ENCODE measurements at regions not wholly inside any gene's neighbourhood (a gene's known extent, or its start where the extent isn't known, plus 50 kb on each side); places are given as distances from the start of the nearest gene placed in this dataset.

DNA sequence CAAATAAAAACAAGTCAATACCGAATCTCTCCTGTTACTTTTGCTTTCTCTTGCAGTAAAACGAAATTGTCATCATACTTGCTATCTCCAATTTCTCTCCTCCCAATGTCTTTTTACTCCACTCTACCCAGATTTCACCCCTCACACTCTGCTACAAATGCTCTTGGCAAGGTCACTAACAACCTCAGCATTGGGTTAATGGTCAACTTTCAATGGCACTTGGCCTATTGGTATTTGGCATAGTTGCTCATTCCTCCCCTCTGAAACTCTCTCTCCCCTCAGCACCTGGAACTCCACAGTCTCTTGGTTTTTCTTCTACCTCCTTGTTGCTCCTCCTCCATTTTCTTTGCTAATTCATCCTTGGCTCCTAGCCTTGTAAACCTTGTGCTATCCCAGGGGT is 367.3 kb downstream of the PTPRU start:
- H3K36me3 ChIP-seq (ENCODE audit: insufficient read depth, low read length), result no peaks in the 10 kb centered on the region
- H3K79me2 ChIP-seq (ENCODE audit: control insufficient read depth, insufficient read depth, low read length, unreplicated experiment), result no peaks in the 10 kb centered on the region
- H3K27ac ChIP-seq (ENCODE audit: low read depth, low read length), result no peak overlapping the region
- H3K4me3 ChIP-seq (ENCODE audit: low read depth, low read length), result no peak overlapping the region
- H2AFZ ChIP-seq (ENCODE audit: low read length, unreplicated experiment), result no peak overlapping the region
- H3K4me1 ChIP-seq (ENCODE audit: control insufficient read depth, insufficient read depth, low read length, unreplicated experiment), result no peaks in the 10 kb centered on the region
- no peaks in the 10 kb centered on the region for H3K27me3 ChIP-seq (ENCODE audit: insufficient read depth, low read length)

DNA sequence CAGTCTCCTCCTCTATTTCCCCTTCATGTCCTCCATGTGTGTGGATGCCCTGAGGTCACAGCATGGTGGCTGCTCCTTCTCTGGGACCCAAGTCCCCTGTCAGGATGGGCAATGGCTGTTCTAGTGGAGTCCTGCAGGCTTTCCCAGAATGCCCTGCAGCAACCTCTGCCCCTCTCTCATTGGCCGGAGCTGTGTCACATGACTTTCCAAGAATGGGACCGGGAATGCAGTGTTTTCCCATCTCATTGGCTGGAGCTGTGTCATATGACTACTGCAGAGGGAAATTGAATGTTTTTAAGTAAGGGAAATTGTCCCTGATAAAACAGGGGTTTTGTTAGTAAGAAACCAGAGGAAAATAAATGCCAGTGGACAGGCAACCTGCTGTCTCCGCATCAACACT is 365.9 kb downstream of the PTPRU start:
- Histone ChIP-seq H3K27me3 (ENCODE audit: insufficient read depth, low read length) (no peaks in the 10 kb centered on the region), H3K4me1 (ENCODE audit: control insufficient read depth, insufficient read depth, low read length, unreplicated experiment) (no peaks in the 10 kb centered on the region), H2AFZ (ENCODE audit: low read length, unreplicated experiment) (no peak overlapping the region), H3K4me3 (ENCODE audit: low read depth, low read length) (no peak overlapping the region), H3K27ac (ENCODE audit: low read depth, low read length) (no peak overlapping the region), H3K79me2 (ENCODE audit: control insufficient read depth, insufficient read depth, low read length, unreplicated experiment) (no peaks in the 10 kb centered on the region), H3K36me3 (ENCODE audit: insufficient read depth, low read length) (no peaks in the 10 kb centered on the region)

DNA sequence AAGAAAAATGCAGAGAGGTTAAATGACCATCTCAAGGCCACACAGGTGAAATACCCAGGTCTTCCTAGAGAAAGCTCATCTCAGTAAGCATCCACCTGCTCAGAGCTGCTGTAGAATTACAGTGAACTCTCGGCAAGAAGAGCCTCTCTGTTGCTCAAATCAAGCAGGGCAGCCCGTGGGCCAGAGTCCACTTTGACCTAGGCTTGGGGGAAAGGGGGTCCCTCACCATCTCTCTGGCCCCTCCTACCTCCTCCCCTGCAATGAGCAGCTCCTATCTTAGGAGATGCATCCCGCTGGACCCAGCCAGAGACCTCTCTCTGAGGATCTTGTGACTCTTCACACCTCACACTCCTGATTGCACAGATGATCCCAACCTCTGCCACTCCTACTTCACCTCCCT is 364.7 kb downstream of the PTPRU start:
- no peak overlapping the region for H3K4me3 ChIP-seq (ENCODE audit: low read depth, low read length)
- H3K27me3 ChIP-seq (ENCODE audit: insufficient read depth, low read length), result no peaks in the 10 kb centered on the region
- H3K36me3 ChIP-seq (ENCODE audit: insufficient read depth, low read length), result no peaks in the 10 kb centered on the region
- no peak overlapping the region for H2AFZ ChIP-seq (ENCODE audit: low read length, unreplicated experiment)
- no peaks in the 10 kb centered on the region for H3K4me1 ChIP-seq (ENCODE audit: control insufficient read depth, insufficient read depth, low read length, unreplicated experiment)
- H3K27ac ChIP-seq (ENCODE audit: low read depth, low read length), result no peak overlapping the region
- no peaks in the 10 kb centered on the region for H3K79me2 ChIP-seq (ENCODE audit: control insufficient read depth, insufficient read depth, low read length, unreplicated experiment)

DNA sequence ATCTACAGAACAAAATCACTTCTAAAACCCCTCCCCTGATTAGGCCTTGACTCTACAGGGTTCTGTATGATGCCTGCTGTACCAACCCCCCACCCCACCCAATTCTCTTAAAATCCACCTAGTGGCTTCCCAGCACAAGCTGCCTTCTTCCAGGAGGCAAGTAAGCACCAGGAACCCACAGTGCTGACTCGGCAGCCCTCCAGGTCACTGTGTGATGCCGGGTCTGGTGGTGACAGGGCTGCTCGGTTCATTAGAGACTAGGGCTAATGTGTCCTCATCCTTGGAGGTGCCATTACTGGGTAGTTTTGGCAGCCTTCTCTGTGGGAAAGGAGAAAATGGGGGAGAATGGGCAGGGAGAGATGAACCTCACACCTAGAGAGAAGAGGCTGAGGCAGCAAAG is 363.5 kb downstream of the PTPRU start:
- H3K4me3 ChIP-seq (ENCODE audit: low read depth, low read length), result no peak overlapping the region
- H3K27me3 ChIP-seq (ENCODE audit: insufficient read depth, low read length), result no peaks in the 10 kb centered on the region
- H3K36me3 ChIP-seq (ENCODE audit: insufficient read depth, low read length), result no peaks in the 10 kb centered on the region
- no peaks in the 10 kb centered on the region for H3K79me2 ChIP-seq (ENCODE audit: control insufficient read depth, insufficient read depth, low read length, unreplicated experiment)
- H2AFZ ChIP-seq (ENCODE audit: low read length, unreplicated experiment), result no peak overlapping the region
- H3K4me1 ChIP-seq (ENCODE audit: control insufficient read depth, insufficient read depth, low read length, unreplicated experiment), result no peaks in the 10 kb centered on the region
- no peak overlapping the region for H3K27ac ChIP-seq (ENCODE audit: low read depth, low read length)

DNA sequence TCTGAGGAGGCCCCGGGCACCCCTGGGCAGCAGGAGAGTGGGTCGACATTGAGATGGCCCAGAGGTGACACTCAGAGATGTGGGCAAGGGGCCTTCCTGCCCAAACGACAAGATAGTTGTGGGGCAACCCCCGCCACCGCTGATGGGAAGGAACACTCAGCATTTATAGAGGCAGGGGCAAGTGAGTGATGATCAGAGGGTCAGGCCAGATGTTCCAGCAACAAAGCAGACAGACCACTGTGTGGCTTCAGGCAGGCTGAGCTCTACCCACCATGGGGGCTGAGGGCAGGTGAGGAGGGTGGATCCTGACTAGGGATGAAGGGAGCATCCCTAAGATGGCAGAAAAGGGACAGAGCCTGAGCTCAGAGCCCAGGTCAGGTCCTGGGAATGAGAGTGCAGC is 362.7 kb downstream of the PTPRU start:
- H3K4me3 ChIP-seq (ENCODE audit: low read depth, low read length), result no peak overlapping the region
- H3K36me3 ChIP-seq (ENCODE audit: insufficient read depth, low read length), result no peaks in the 10 kb centered on the region
- no peak overlapping the region for H3K27ac ChIP-seq (ENCODE audit: low read depth, low read length)
- no peak overlapping the region for H2AFZ ChIP-seq (ENCODE audit: low read length, unreplicated experiment)
- H3K27me3 ChIP-seq (ENCODE audit: insufficient read depth, low read length), result no peaks in the 10 kb centered on the region
- no peaks in the 10 kb centered on the region for H3K4me1 ChIP-seq (ENCODE audit: control insufficient read depth, insufficient read depth, low read length, unreplicated experiment)
- H3K79me2 ChIP-seq (ENCODE audit: control insufficient read depth, insufficient read depth, low read length, unreplicated experiment), result no peaks in the 10 kb centered on the region

DNA sequence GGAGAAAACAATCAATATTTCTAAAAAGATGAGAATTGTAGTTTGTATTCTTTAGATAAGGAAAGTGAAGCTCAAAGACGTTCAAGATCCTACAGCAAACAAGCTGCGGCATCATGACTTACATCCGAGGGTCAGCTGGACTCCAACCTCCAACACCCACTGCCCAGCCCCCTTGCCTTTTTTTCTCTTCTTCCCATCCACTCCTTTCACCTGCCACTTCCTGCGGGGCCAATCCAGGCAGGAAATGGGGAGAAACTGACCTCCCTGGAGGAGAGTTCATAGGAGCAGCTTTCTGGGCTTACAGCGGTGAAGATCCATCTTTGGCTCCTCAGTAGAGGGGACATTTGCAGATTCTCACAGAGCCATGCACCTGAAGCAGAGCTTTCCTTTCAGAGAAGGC is 361.5 kb downstream of the PTPRU start:
- H3K27me3 ChIP-seq (ENCODE audit: insufficient read depth, low read length), result no peaks in the 10 kb centered on the region
- no peak overlapping the region for H2AFZ ChIP-seq (ENCODE audit: low read length, unreplicated experiment)
- H3K4me1 ChIP-seq (ENCODE audit: control insufficient read depth, insufficient read depth, low read length, unreplicated experiment), result no peaks in the 10 kb centered on the region
- H3K27ac ChIP-seq (ENCODE audit: low read depth, low read length), result no peak overlapping the region
- H3K79me2 ChIP-seq (ENCODE audit: control insufficient read depth, insufficient read depth, low read length, unreplicated experiment), result no peaks in the 10 kb centered on the region
- no peak overlapping the region for H3K4me3 ChIP-seq (ENCODE audit: low read depth, low read length)
- no peaks in the 10 kb centered on the region for H3K36me3 ChIP-seq (ENCODE audit: insufficient read depth, low read length)

DNA sequence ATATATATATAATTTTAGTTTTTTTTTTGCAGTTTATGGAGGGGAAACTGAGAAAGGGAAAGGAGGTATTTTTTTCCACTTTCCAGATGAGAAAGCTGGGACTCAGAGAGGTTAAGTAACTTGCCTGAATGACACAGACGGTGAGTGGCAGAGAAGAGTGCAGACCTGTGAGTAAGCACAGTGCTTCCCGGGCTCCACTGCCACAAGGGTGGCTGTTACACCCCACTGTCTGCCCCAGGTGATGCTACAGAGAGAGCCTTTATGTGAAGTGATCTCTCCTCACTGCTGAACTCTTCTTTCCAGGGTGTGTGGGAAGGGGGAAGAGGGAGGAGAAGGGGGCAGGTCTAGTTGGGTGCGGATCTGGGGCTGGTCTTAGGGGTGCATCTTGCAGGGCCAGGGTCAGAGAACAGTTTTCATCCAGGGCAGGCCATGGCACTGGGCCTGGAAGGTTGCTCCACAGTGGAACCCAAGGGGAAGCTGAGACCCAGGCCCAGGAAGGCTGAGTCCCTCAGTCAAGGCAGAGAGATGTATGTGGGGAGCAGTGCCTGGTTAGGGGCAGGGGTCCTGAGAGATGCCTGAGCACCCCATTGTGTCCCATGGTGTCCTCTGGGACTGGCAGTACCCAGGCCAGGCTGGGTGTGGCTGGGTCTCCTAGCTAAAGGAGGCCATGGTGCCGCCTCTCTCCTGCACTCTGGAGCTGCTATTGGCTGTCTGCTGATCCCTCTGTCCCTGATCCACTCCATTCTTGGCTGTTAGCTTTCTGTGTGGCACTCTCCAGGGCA is 357.5 kb downstream of the PTPRU start:
- H3K36me3 ChIP-seq (ENCODE audit: insufficient read depth, low read length), result no peaks in the 10 kb centered on the region
- H2AFZ ChIP-seq (ENCODE audit: low read length, unreplicated experiment), result no peak overlapping the region
- no peaks in the 10 kb centered on the region for H3K27me3 ChIP-seq (ENCODE audit: insufficient read depth, low read length)
- no peaks in the 10 kb centered on the region for H3K4me1 ChIP-seq (ENCODE audit: control insufficient read depth, insufficient read depth, low read length, unreplicated experiment)
- H3K27ac ChIP-seq (ENCODE audit: low read depth, low read length), result no peak overlapping the region
- no peaks in the 10 kb centered on the region for H3K79me2 ChIP-seq (ENCODE audit: control insufficient read depth, insufficient read depth, low read length, unreplicated experiment)
- no peak overlapping the region for H3K4me3 ChIP-seq (ENCODE audit: low read depth, low read length)

DNA sequence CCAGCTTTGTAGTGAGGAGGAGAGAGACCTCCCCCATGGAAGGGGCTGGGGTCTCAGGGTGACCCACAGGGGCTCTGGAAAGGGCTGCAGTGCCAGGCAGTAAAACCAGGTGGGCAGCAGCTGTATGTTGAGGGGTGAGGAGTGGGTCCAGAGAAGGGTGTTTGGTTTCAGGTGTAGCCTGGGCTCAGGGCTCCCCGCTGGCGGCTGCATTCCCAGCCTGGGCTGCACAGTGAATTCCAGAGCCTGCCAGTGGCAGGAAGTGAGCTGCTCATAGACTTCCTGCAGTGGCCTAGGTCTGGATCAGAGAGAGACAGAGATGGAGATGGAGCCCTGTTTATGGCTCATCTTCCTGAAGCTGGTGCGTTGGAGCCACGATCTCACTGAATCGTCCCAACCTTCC is 356.4 kb downstream of the PTPRU start:
- no peaks in the 10 kb centered on the region for H3K4me1 ChIP-seq (ENCODE audit: control insufficient read depth, insufficient read depth, low read length, unreplicated experiment)

DNA sequence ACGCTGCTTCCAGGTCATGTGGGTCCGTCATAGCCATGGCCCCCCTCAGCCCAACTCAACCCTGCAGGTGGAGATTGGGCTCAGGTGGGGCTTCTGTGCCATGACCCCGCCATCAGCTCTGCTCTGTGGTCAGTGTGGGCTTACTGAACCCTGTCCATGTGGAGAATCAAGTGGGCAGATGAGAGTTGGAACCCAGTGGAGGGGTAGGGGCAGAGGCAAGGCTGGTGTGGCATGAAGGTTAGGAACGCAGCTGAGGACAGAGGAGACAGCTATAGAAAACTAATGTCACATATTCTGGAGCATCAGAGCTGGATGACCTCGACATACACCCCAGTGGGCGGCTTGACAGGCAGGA is 355.9 kb downstream of the PTPRU start:
- H3K36me3 ChIP-seq (ENCODE audit: insufficient read depth, low read length), result no peaks in the 10 kb centered on the region
- H3K79me2 ChIP-seq (ENCODE audit: control insufficient read depth, insufficient read depth, low read length, unreplicated experiment), result no peaks in the 10 kb centered on the region
- no peak overlapping the region for H3K4me3 ChIP-seq (ENCODE audit: low read depth, low read length)
- no peak overlapping the region for H3K27ac ChIP-seq (ENCODE audit: low read depth, low read length)
- H3K4me1 ChIP-seq (ENCODE audit: control insufficient read depth, insufficient read depth, low read length, unreplicated experiment), result no peaks in the 10 kb centered on the region
- no peak overlapping the region for H2AFZ ChIP-seq (ENCODE audit: low read length, unreplicated experiment)
- H3K27me3 ChIP-seq (ENCODE audit: insufficient read depth, low read length), result no peaks in the 10 kb centered on the region

More for the DNA sequence above, 356.4 kb downstream of the PTPRU start:
- no peak overlapping the region for H3K27ac ChIP-seq (ENCODE audit: low read depth, low read length)
- no peaks in the 10 kb centered on the region for H3K79me2 ChIP-seq (ENCODE audit: control insufficient read depth, insufficient read depth, low read length, unreplicated experiment)
- no peak overlapping the region for H2AFZ ChIP-seq (ENCODE audit: low read length, unreplicated experiment)
- H3K4me3 ChIP-seq (ENCODE audit: low read depth, low read length), result no peak overlapping the region
- no peaks in the 10 kb centered on the region for H3K36me3 ChIP-seq (ENCODE audit: insufficient read depth, low read length)
- no peaks in the 10 kb centered on the region for H3K27me3 ChIP-seq (ENCODE audit: insufficient read depth, low read length)

DNA sequence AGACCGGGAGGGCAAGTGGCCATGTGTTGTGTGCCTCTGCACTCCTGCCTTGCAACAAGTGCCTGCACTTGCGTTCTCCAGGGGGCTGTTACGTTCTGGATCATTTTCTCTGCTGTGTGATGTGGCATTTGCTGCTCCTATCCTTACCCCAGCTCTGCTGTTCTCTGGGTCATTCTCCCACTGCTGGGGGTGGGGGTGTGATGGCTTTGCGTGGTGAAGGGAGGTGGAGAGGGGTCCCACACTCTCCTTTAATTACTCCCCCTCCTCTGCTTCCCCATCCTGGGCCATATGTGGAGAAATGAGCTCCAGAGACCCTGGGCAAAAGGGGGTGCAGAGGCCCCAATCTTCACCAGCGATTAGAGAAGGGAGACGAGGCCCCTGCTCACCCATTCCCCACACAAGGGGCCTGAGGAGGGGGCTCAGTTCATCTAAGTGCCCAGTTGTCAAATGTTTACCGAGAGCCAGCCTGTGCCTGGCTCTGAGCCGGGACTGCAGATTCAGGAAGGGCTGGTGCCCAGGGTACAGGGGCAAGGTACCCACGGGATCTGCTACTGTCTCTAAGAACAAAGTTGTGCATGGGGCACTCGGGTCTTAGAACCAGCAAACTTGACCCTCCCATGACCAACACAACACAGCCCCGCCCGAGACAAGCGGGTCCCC is 355.4 kb downstream of the PTPRU start:
- no peaks in the 10 kb centered on the region for H3K4me1 ChIP-seq (ENCODE audit: control insufficient read depth, insufficient read depth, low read length, unreplicated experiment)
- H3K27me3 ChIP-seq (ENCODE audit: insufficient read depth, low read length), result no peaks in the 10 kb centered on the region
- H3K4me3 ChIP-seq (ENCODE audit: low read depth, low read length), result no peak overlapping the region
- no peaks in the 10 kb centered on the region for H3K36me3 ChIP-seq (ENCODE audit: insufficient read depth, low read length)
- no peak overlapping the region for H2AFZ ChIP-seq (ENCODE audit: low read length, unreplicated experiment)
- H3K79me2 ChIP-seq (ENCODE audit: control insufficient read depth, insufficient read depth, low read length, unreplicated experiment), result no peaks in the 10 kb centered on the region
- H3K27ac ChIP-seq (ENCODE audit: low read depth, low read length), result no peak overlapping the region

All from ACC112 (cell line).